ENCODE measurements at regions not wholly inside any gene's neighbourhood (a gene's known extent, or its start where the extent isn't known, plus 50 kb on each side); places are given as distances from the start of the nearest gene placed in this dataset.

- TF ChIP-seq CTCF (IDR thresholded peaks at IDR 0.05), result no peak
- TF ChIP-seq POLR2A (IDR thresholded peaks at IDR 0.05), result no peak
Measured at GRCh38 chr15:46855388-46855787, 861.9 kb upstream of the SEMA6D start.

All from adrenal gland (tissue), 5 donors.